ENCODE measurements at regions not wholly inside any gene's neighbourhood (a gene's known extent, or its start where the extent isn't known, plus 50 kb on each side); places are given as distances from the start of the nearest gene placed in this dataset.

GRCh38 chr10:78983608-78984007 lies 85.2 kb upstream of the ZMIZ1 start:
- TF ChIP-seq POLR2A (IDR thresholded peaks at IDR 0.05) (no peak), CTCF (IDR thresholded peaks at IDR 0.05) (no peak)

Measured in thyroid gland (tissue), 4 donors.